SK-N-SH (cell line): ENCODE measurements at regions not wholly inside any gene's neighbourhood (a gene's known extent, or its start where the extent isn't known, plus 50 kb on each side); places are given as distances from the start of the nearest gene placed in this dataset.

Experiments used
- CTCF ChIA-PET: fragments of 300-600, 350-600 bp; formaldehyde crosslinking; extraction: SDS; loops from one replicate; lab custom pipeline; 2021; lab: Yijun Ruan, JAX
- POLR2A ChIA-PET: fragments of 350-600 bp; sonication (Branson Sonifier 250); formaldehyde crosslinking; extraction: SDS; loops from one replicate; lab custom pipeline; 2020; ENCODE audit warnings: antibody characterized with exemption, inconsistent platforms; lab: Yijun Ruan, JAX
- DNase-seq: peaks from one replicate; pipeline ENCODE4 v3.0.0; 2012
- H2AFZ ChIP-seq: fragments of 200-600 bp; sonication (generic); 2 replicates; pipeline ENCODE4 v1.8.1; 2016; ENCODE audit warnings: antibody characterized with exemption, mild to moderate bottlenecking, low read depth
- H3F3A ChIP-seq: fragments of 200-600 bp; sonication (generic); replicated peaks from 2 replicates; pipeline ENCODE3; 2016; ENCODE audit warnings: antibody characterized with exemption, mild to moderate bottlenecking; ENCODE audit not compliant: insufficient read depth
- H3K27ac ChIP-seq, 2 experiments: fragments of 200-500 bp in 1 of 2; fragments of 200-600 bp in 1 of 2; sonication (Bioruptor generic) in 1 of 2; sonication (generic), shearing (Covaris generic) in 1 of 2; 2 replicates each; pipeline versions ENCODE4 v1.5.1 to v1.6.1; 2014 to 2016; ENCODE audit warnings: low read depth in 2 of 2, inconsistent platforms in 1 of 2, low read length in 1 of 2, mild to moderate bottlenecking in 1 of 2, mixed read lengths in 1 of 2
- H3K27me3 ChIP-seq: fragments of 200-600 bp; sonication (generic), shearing (Covaris generic); 2 replicates; pipeline ENCODE4 v1.6.1; 2016; ENCODE audit warnings: mixed run types; ENCODE audit not compliant: insufficient read depth
- H3K36me3 ChIP-seq, 2 experiments: fragments of 200-500 bp in 1 of 2; fragments of 200-600 bp in 1 of 2; sonication (Bioruptor generic) in 1 of 2; sonication (generic) in 1 of 2; replicated peaks in 1 of 2; 2 replicates each; pipeline versions ENCODE3 to v1.5.1; 2014 to 2016; ENCODE audit warnings: low read length in 1 of 2, mild to moderate bottlenecking in 1 of 2; ENCODE audit not compliant: insufficient read depth in 2 of 2, control insufficient read depth in 1 of 2
- H3K4me1 ChIP-seq, 2 experiments: fragments of 200-500 bp in 1 of 2; fragments of 200-600 bp in 1 of 2; sonication (Bioruptor generic) in 1 of 2; sonication (generic), shearing (Covaris generic) in 1 of 2; 2 replicates each; pipeline versions ENCODE4 v1.5.1 to v1.6.1; 2014 to 2016; ENCODE audit warnings: low read depth in 1 of 2, low read length in 1 of 2, mixed run types in 1 of 2; ENCODE audit not compliant: insufficient read depth in 2 of 2, control insufficient read depth in 1 of 2
- H3K4me2 ChIP-seq: fragments of 200-600 bp; sonication (generic), shearing (Covaris generic); 2 replicates; pipeline ENCODE4 v1.6.1; 2017; ENCODE audit warnings: mixed run types
- H3K4me3 ChIP-seq, 2 experiments: fragments of 200-500 bp in 1 of 2; fragments of 200-600 bp in 1 of 2; sonication (Bioruptor generic) in 1 of 2; sonication (generic), shearing (Covaris generic) in 1 of 2; 2 replicates each; pipeline versions ENCODE4 v1.5.1 to v1.8.1; 2014 to 2016; ENCODE audit warnings: low read depth in 2 of 2, inconsistent platforms in 1 of 2, low read length in 1 of 2, mild to moderate bottlenecking in 1 of 2, mixed read lengths in 1 of 2, moderate library complexity in 1 of 2
- H3K79me2 ChIP-seq: fragments of 200-600 bp; sonication (generic); 2 replicates; pipeline ENCODE4 v1.8.1; 2017; ENCODE audit warnings: mild to moderate bottlenecking; ENCODE audit not compliant: insufficient read depth
- H3K9ac ChIP-seq: fragments of 200-600 bp; sonication (generic); 2 replicates; pipeline ENCODE4 v1.6.1; 2017; ENCODE audit warnings: mixed run types
- H3K9me2 ChIP-seq: fragments of 200-600 bp; sonication (generic); 2 replicates; pipeline ENCODE4 v1.6.1; 2017; ENCODE audit warnings: mixed run types
- H3K9me3 ChIP-seq: fragments of 200-600 bp; sonication (generic); 2 replicates; pipeline ENCODE4 v1.6.1; 2017; ENCODE audit warnings: mixed run types, mild to moderate bottlenecking, moderate library complexity
- H4K20me1 ChIP-seq: fragments of 200-600 bp; sonication (generic); 2 replicates; pipeline ENCODE4 v1.6.1; 2017; ENCODE audit warnings: mild to moderate bottlenecking, mixed run types; ENCODE audit not compliant: insufficient read depth
- ELF1 ChIP-seq: IDR thresholded peaks from 2 replicates; pipeline ENCODE4 v1.4.0; 2012
- EP300 ChIP-seq, 2 experiments: IDR thresholded peaks; 2 replicates each; pipeline versions ENCODE4 v1.4.0 to v1.6.1; 2012; ENCODE audit warnings: borderline replicate concordance in 1 of 2, low read depth in 1 of 2, low read length in 1 of 2
- EZH2phosphoT487 ChIP-seq: fragments of 200-600 bp; sonication (generic); IDR thresholded peaks from 2 replicates; pipeline ENCODE4 v1.6.1; 2017; ENCODE audit warnings: low read depth, mixed run types, mild to moderate bottlenecking, antibody characterized with exemption, moderate library complexity, borderline replicate concordance
- FOXJ3 ChIP-seq: sonication (generic); formaldehyde crosslinking; IDR thresholded peaks from 2 replicates; pipeline ENCODE4 v1.5.1; 2020; ENCODE audit warnings: mild to moderate bottlenecking, missing genetic modification reagents
- GABPA ChIP-seq: IDR thresholded peaks from 2 replicates; pipeline ENCODE4 v1.4.0; 2012; ENCODE audit warnings: low read depth, mild to moderate bottlenecking
- MEF2A ChIP-seq: IDR thresholded peaks from 2 replicates; pipeline ENCODE4 v1.4.0; 2012; ENCODE audit warnings: low read depth, borderline replicate concordance
- POLR2AphosphoS5 ChIP-seq: IDR thresholded peaks from 2 replicates; pipeline ENCODE4 v1.6.1; 2012; ENCODE audit warnings: low read depth, low read length
- RCOR1 ChIP-seq: fragments of 150-350 bp; IDR thresholded peaks from 2 replicates; pipeline ENCODE4 v1.6.1; 2017; ENCODE audit warnings: antibody characterized with exemption, low read length
- RXRA ChIP-seq: IDR thresholded peaks from 2 replicates; pipeline ENCODE4 v1.4.0; 2012; ENCODE audit warnings: low read depth, mild to moderate bottlenecking, borderline replicate concordance
- SMC3 ChIP-seq: IDR thresholded peaks from 2 replicates; pipeline ENCODE4 v1.6.1; 2012; ENCODE audit warnings: low read depth, low read length, improper control_type of control experiment
- TCF12 ChIP-seq: IDR thresholded peaks from 2 replicates; pipeline ENCODE4 v1.4.0; 2012
- YY1 ChIP-seq: IDR thresholded peaks from 2 replicates; pipeline ENCODE4 v1.4.0; 2012; ENCODE audit warnings: low read depth, mild to moderate bottlenecking
- WGBS: methylation state at CpG from one replicate; pipeline ENCODE4 v1.1.6; 2017; ENCODE audit warnings: low lambda C conversion rate; 5-methylcytosine and 5-hydroxymethylcytosine counted together
- TF ChIP-seq, protein P1 (sequence below): IDR thresholded peaks from 2 replicates; pipeline ENCODE4 v1.4.0; 2012; ENCODE audit warnings: low read depth
- TF ChIP-seq, protein P2 (sequence below): fragments of 150-350 bp; IDR thresholded peaks from 2 replicates; pipeline ENCODE4 v1.6.1; 2016; ENCODE audit warnings: mild to moderate bottlenecking, low read depth, low read length
- TF ChIP-seq, protein P3 (sequence below): fragments of 200-600 bp; sonication (generic); IDR thresholded peaks from 2 replicates; pipeline ENCODE4 v1.6.1; 2017; ENCODE audit warnings: antibody characterized with exemption, mild to moderate bottlenecking, moderate library complexity
- TF ChIP-seq, protein P4 (sequence below): IDR thresholded peaks from 2 replicates; pipeline ENCODE4; 2012
- TF ChIP-seq, protein P5 (sequence below): IDR thresholded peaks from 2 replicates; pipeline ENCODE4 v1.4.0; 2012; ENCODE audit warnings: low read depth, borderline replicate concordance

DNA sequence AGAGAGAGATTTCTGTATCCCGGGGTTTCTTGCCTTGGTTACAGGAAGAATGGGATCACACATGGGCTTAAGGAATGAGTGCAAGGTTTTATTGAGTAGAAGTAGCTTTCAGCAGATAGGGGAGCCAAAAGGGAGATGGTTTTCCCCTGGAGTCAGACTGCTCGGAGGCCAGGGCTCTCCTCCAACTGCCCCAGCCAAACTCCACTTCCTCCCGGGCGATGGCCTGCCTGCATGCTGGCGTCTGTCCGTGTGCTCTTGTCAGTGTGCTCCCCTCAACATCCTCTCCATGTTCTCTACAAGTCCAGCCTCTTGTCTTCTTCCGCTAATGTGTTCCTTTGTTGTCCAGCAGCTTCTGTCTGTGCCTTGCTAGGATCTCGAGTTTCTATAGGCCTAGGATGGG, 421.3 kb upstream of the ADGRL2 start:
- CTCF ChIA-PET, result no interaction called here
- 80% methylated on average over 8 of the region's 8 CpGs for WGBS
- DNase-seq, result no peak

More for the DNA sequence above, 421.3 kb upstream of the ADGRL2 start:
- Histone ChIP-seq H3K79me2 (no peaks in the 10 kb centered on the region), H2AFZ (no peak overlapping the region), H3K9me2 (no peaks in the 10 kb centered on the region), H3K4me3 (no peak overlapping the region), H3K4me2 (no peak overlapping the region), H3F3A (no peaks in the 10 kb centered on the region), H3K36me3 (no peaks in the 10 kb centered on the region), H3K4me1 (no peaks in the 10 kb centered on the region), H3K27ac (no peak overlapping the region), H3K9ac (no peak overlapping the region), H4K20me1 (no peaks in the 10 kb centered on the region), H3K27me3 (no peaks in the 10 kb centered on the region), H3K9me3 (no peaks in the 10 kb centered on the region)
- no peak for TF ChIP-seq ELF1
- TF ChIP-seq SMC3, result no peak
- no peak for TF ChIP-seq POLR2AphosphoS5
- TF ChIP-seq EZH2phosphoT487, result no peak
- no peak for TF ChIP-seq FOXJ3 (CRISPR knock-in tag)
- no peak for TF ChIP-seq YY1
- TF ChIP-seq GABPA, result no peak
- TF ChIP-seq, protein P1, sequence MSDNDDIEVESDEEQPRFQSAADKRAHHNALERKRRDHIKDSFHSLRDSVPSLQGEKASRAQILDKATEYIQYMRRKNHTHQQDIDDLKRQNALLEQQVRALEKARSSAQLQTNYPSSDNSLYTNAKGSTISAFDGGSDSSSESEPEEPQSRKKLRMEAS, result no peak
- TF ChIP-seq, protein P2, sequence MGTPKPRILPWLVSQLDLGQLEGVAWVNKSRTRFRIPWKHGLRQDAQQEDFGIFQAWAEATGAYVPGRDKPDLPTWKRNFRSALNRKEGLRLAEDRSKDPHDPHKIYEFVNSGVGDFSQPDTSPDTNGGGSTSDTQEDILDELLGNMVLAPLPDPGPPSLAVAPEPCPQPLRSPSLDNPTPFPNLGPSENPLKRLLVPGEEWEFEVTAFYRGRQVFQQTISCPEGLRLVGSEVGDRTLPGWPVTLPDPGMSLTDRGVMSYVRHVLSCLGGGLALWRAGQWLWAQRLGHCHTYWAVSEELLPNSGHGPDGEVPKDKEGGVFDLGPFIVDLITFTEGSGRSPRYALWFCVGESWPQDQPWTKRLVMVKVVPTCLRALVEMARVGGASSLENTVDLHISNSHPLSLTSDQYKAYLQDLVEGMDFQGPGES, result no peak
- no peak for TF ChIP-seq RXRA
- TF ChIP-seq, protein P3, sequence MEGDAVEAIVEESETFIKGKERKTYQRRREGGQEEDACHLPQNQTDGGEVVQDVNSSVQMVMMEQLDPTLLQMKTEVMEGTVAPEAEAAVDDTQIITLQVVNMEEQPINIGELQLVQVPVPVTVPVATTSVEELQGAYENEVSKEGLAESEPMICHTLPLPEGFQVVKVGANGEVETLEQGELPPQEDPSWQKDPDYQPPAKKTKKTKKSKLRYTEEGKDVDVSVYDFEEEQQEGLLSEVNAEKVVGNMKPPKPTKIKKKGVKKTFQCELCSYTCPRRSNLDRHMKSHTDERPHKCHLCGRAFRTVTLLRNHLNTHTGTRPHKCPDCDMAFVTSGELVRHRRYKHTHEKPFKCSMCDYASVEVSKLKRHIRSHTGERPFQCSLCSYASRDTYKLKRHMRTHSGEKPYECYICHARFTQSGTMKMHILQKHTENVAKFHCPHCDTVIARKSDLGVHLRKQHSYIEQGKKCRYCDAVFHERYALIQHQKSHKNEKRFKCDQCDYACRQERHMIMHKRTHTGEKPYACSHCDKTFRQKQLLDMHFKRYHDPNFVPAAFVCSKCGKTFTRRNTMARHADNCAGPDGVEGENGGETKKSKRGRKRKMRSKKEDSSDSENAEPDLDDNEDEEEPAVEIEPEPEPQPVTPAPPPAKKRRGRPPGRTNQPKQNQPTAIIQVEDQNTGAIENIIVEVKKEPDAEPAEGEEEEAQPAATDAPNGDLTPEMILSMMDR, result no peak
- TF ChIP-seq TCF12, result no peak
- TF ChIP-seq RCOR1, result no peak
- no peak for TF ChIP-seq MEF2A
- no peak for TF ChIP-seq EP300 (IDR thresholded peaks at IDR 0.05; ENCODE audit: borderline replicate concordance in 1 of 2, low read depth in 1 of 2, low read length in 1 of 2)
- TF ChIP-seq, protein P4, sequence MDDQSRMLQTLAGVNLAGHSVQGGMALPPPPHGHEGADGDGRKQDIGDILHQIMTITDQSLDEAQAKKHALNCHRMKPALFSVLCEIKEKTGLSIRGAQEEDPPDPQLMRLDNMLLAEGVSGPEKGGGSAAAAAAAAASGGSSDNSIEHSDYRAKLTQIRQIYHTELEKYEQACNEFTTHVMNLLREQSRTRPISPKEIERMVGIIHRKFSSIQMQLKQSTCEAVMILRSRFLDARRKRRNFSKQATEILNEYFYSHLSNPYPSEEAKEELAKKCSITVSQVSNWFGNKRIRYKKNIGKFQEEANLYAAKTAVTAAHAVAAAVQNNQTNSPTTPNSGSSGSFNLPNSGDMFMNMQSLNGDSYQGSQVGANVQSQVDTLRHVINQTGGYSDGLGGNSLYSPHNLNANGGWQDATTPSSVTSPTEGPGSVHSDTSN, result no peak
- TF ChIP-seq, protein P5, sequence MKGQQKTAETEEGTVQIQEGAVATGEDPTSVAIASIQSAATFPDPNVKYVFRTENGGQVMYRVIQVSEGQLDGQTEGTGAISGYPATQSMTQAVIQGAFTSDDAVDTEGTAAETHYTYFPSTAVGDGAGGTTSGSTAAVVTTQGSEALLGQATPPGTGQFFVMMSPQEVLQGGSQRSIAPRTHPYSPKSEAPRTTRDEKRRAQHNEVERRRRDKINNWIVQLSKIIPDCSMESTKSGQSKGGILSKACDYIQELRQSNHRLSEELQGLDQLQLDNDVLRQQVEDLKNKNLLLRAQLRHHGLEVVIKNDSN, result no peak
- POLR2A ChIA-PET, result no interaction called here
